ENCODE measurements at regions not wholly inside any gene's neighbourhood (a gene's known extent, or its start where the extent isn't known, plus 50 kb on each side); places are given as distances from the start of the nearest gene placed in this dataset.

GRCh38 chr15:39200586-39200985, 380.3 kb upstream of the THBS1 start (continued):
- TF ChIP-seq E2F4 (CRISPR knock-in tag; IDR thresholded peaks at IDR 0.05; ENCODE audit: borderline replicate concordance, low read depth), result no peak
- TF ChIP-seq ZNF281 (CRISPR knock-in tag; IDR thresholded peaks at IDR 0.05), result no peak
- TF ChIP-seq FOXP4 (CRISPR knock-in tag; IDR thresholded peaks at IDR 0.05), result no peak
- TF ChIP-seq, protein P1, sequence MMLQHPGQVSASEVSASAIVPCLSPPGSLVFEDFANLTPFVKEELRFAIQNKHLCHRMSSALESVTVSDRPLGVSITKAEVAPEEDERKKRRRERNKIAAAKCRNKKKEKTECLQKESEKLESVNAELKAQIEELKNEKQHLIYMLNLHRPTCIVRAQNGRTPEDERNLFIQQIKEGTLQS (CRISPR knock-in tag; conservative IDR thresholded peaks at IDR 0.05), result no peak
- TF ChIP-seq, protein P2, sequence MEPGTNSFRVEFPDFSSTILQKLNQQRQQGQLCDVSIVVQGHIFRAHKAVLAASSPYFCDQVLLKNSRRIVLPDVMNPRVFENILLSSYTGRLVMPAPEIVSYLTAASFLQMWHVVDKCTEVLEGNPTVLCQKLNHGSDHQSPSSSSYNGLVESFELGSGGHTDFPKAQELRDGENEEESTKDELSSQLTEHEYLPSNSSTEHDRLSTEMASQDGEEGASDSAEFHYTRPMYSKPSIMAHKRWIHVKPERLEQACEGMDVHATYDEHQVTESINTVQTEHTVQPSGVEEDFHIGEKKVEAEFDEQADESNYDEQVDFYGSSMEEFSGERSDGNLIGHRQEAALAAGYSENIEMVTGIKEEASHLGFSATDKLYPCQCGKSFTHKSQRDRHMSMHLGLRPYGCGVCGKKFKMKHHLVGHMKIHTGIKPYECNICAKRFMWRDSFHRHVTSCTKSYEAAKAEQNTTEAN (CRISPR knock-in tag; IDR thresholded peaks at IDR 0.05), result no peak
- TF ChIP-seq SP1 (CRISPR knock-in tag; conservative IDR thresholded peaks at IDR 0.05), result no peak
- TF ChIP-seq GABPB1 (CRISPR knock-in tag; IDR thresholded peaks at IDR 0.05), result no peak
- TF ChIP-seq CTCF (IDR thresholded peaks at IDR 0.05), result no peak

DNA sequence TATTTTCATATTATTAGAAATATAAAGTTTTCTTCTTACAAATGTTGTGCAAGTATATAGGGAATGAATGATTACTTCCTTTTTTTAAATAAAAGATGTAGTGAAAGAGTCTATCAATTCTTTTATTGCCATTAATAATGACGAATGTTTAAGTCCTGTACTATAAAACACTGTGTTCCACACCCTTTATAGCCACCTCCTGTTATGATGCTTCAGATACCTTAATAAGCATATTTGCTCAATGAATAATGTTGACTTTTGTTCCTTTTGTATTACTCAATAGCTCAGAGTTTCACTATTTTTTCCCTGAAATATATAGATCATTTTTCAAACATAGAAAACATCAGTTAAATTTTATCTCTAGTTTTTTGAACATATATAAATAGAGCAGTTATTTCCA, 378.2 kb upstream of the THBS1 start:
- Mint-ChIP-seq H3K36me3 (no peaks in the 10 kb centered on the region), H3K4me1 (peaks cover 22% of the 10 kb centered on the region), H3K27me3 (ENCODE audit: low read depth) (peaks cover 7% of the 10 kb centered on the region), H3K27ac (no peak overlapping the region), H3K4me3 (no peak overlapping the region), H3K9me3 (peaks cover 4% of the 10 kb centered on the region)
- DNase-seq (ENCODE audit: low spot score) (no peak), ATAC-seq (no peak)
- POLR2A ChIA-PET, result no interaction called here
- TF ChIP-seq USF1 (CRISPR knock-in tag; IDR thresholded peaks at IDR 0.05) (no peak), ELF4 (CRISPR knock-in tag; IDR thresholded peaks at IDR 0.05; ENCODE audit: low read depth) (no peak)
- CTCF ChIA-PET, result interaction anchor here (1.5 kb wide), 1 partner anchor 377 kb away, joined by 3 read pairs; no protein-coding TSS in a partner anchor

DNA sequence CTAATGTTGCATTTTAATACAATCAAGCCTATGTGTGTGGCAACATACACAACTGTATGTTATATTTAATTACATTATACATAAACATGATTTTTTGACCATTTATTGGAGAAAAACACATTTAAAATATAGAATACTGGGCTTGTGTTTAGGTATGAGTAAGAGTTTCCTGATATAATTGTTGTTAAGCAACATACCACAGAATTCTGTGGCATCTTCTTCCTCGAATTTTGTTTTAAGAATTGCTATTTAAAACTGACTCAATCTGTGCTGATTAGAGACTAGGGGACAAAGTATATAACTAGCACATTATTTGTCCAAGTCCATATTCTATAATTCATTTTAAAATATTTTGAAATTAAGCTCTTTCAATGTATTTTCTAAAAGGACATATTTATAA, 376.8 kb upstream of the THBS1 start:
- Mint-ChIP-seq H3K27me3 (ENCODE audit: low read depth) (peaks cover 7% of the 10 kb centered on the region), H3K9me3 (peaks cover 4% of the 10 kb centered on the region), H3K36me3 (no peaks in the 10 kb centered on the region), H3K4me1 (peaks cover 16% of the 10 kb centered on the region), H3K4me3 (no peak overlapping the region), H3K27ac (no peak overlapping the region)
- ATAC-seq, result no peak
- DNase-seq (ENCODE audit: low spot score), result no peak
- ChIA-PET POLR2A (no interaction called here), CTCF (interaction anchor here (1.5 kb wide), 1 partner anchor 376 kb away, joined by 3 read pairs; no protein-coding TSS in a partner anchor)
- TF ChIP-seq, protein P3, sequence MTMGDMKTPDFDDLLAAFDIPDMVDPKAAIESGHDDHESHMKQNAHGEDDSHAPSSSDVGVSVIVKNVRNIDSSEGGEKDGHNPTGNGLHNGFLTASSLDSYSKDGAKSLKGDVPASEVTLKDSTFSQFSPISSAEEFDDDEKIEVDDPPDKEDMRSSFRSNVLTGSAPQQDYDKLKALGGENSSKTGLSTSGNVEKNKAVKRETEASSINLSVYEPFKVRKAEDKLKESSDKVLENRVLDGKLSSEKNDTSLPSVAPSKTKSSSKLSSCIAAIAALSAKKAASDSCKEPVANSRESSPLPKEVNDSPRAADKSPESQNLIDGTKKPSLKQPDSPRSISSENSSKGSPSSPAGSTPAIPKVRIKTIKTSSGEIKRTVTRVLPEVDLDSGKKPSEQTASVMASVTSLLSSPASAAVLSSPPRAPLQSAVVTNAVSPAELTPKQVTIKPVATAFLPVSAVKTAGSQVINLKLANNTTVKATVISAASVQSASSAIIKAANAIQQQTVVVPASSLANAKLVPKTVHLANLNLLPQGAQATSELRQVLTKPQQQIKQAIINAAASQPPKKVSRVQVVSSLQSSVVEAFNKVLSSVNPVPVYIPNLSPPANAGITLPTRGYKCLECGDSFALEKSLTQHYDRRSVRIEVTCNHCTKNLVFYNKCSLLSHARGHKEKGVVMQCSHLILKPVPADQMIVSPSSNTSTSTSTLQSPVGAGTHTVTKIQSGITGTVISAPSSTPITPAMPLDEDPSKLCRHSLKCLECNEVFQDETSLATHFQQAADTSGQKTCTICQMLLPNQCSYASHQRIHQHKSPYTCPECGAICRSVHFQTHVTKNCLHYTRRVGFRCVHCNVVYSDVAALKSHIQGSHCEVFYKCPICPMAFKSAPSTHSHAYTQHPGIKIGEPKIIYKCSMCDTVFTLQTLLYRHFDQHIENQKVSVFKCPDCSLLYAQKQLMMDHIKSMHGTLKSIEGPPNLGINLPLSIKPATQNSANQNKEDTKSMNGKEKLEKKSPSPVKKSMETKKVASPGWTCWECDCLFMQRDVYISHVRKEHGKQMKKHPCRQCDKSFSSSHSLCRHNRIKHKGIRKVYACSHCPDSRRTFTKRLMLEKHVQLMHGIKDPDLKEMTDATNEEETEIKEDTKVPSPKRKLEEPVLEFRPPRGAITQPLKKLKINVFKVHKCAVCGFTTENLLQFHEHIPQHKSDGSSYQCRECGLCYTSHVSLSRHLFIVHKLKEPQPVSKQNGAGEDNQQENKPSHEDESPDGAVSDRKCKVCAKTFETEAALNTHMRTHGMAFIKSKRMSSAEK (CRISPR knock-in tag; IDR thresholded peaks at IDR 0.05; ENCODE audit: borderline replicate concordance), result no peak
- no peak for TF ChIP-seq ZSCAN18 (CRISPR knock-in tag; IDR thresholded peaks at IDR 0.05)
- TF ChIP-seq TP53 (CRISPR knock-in tag; IDR thresholded peaks at IDR 0.05), result no peak
- TF ChIP-seq CREM (CRISPR knock-in tag; IDR thresholded peaks at IDR 0.05), result no peak
- no peak for TF ChIP-seq RELA (CRISPR knock-in tag; IDR thresholded peaks at IDR 0.05; ENCODE audit: borderline replicate concordance)
- no peak for TF ChIP-seq NR3C1 (CRISPR knock-in tag; conservative IDR thresholded peaks at IDR 0.05; ENCODE audit: low read depth)
